ENCODE measurements at regions not wholly inside any gene's neighbourhood (a gene's known extent, or its start where the extent isn't known, plus 50 kb on each side); places are given as distances from the start of the nearest gene placed in this dataset.

DNA sequence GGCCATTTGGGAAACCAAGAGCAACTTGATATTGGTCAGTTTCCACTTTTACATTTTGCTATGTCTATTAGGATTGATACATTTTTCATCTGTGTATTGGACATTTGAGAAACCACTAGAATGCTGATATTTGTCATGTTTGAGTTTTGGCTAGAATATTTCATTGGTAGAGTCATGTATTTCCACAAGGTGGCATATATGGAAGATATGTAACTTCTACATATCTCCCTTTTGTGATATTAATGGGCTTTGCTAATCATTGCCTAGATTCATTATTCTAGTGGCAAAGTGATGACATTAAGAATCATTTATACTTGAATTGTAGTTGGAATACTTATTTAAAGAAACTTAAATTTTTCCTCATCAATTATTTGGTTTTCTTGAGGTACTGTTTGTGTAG lies 692.9 kb upstream of the EDIL3 start:
- in situ Hi-C loops (cut with MboI; ENCODE audit: low pct_unique_long_range_greater_than_20kb, low sequenced_read_pairs, unreplicated experiment), result no loop called here
- DNase-seq (ENCODE audit: low spot score), result no peak
- TF ChIP-seq, protein P1, sequence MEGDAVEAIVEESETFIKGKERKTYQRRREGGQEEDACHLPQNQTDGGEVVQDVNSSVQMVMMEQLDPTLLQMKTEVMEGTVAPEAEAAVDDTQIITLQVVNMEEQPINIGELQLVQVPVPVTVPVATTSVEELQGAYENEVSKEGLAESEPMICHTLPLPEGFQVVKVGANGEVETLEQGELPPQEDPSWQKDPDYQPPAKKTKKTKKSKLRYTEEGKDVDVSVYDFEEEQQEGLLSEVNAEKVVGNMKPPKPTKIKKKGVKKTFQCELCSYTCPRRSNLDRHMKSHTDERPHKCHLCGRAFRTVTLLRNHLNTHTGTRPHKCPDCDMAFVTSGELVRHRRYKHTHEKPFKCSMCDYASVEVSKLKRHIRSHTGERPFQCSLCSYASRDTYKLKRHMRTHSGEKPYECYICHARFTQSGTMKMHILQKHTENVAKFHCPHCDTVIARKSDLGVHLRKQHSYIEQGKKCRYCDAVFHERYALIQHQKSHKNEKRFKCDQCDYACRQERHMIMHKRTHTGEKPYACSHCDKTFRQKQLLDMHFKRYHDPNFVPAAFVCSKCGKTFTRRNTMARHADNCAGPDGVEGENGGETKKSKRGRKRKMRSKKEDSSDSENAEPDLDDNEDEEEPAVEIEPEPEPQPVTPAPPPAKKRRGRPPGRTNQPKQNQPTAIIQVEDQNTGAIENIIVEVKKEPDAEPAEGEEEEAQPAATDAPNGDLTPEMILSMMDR (IDR thresholded peaks at IDR 0.05; ENCODE audit: extremely low read depth, insufficient read depth, missing control alignments), result no peak

DNA sequence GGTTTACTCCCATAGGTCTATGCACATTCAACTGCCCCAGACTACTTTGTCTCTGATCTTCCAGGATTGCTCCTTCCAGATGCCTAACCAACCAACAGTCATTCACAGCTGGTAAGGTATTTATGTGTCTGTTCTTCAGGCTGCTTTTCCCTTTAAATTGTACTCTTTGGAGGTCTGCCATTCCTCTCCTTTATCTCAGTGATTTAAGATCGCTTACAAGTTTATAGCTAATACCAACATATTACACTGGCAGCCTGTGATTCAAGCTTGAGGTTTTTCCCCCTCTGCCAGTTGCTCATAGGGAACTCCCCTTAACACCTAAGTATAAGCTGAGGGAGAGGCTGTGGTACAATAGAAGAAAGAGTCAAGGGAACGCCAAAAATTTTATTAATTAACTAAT lies 711.7 kb upstream of the EDIL3 start:
- DNase-seq (ENCODE audit: low spot score), result no peak
- TF ChIP-seq, protein P1 (IDR thresholded peaks at IDR 0.05; ENCODE audit: extremely low read depth, insufficient read depth, missing control alignments), result no peak
- in situ Hi-C loops (cut with MboI; ENCODE audit: low pct_unique_long_range_greater_than_20kb, low sequenced_read_pairs, unreplicated experiment), result no loop called here

DNA sequence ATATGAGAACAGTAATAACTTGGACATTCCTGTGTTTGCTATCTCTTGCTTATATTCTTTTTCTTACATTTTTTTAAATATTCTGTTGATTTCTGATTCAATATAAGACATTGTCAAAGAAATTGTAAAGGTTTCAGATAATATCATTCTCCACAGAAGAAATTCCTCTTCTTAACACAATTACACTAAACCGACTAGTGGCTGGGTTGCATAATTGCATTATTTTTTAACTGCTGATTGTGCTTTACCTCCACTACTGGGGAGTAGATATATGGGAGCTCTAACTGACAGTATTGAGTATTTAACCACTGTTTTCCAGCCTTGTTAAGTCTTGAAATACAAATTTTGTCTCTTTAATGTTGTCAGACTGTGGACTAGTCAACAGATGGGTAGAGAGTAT lies 723.8 kb upstream of the EDIL3 start:
- in situ Hi-C loops (cut with MboI; ENCODE audit: low pct_unique_long_range_greater_than_20kb, low sequenced_read_pairs, unreplicated experiment), result no loop called here
- TF ChIP-seq, protein P1 (IDR thresholded peaks at IDR 0.05; ENCODE audit: extremely low read depth, insufficient read depth, missing control alignments), result no peak
- DNase-seq (ENCODE audit: low spot score), result no peak

DNA sequence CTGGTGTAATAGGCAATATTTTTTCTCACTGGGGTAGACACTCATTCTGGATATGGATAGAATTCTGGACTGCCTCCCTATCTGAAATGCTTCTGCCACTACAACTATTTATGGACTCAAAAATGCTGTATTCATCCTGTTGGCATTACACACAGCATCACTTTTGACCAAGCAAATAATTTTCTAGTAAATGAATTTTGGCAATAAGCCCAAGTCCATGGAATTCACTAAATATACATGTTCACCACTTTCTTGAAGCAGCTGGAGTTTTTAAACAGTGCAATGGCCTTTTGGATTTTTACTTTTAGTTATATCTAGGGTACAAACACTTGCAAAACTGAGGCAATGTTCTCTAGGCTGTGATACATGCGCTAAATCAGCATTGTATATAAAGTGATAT lies 724.9 kb upstream of the EDIL3 start:
- in situ Hi-C loops (cut with MboI; ENCODE audit: low pct_unique_long_range_greater_than_20kb, low sequenced_read_pairs, unreplicated experiment), result no loop called here
- TF ChIP-seq, protein P1 (IDR thresholded peaks at IDR 0.05; ENCODE audit: extremely low read depth, insufficient read depth, missing control alignments), result no peak
- DNase-seq (ENCODE audit: low spot score), result no peak

DNA sequence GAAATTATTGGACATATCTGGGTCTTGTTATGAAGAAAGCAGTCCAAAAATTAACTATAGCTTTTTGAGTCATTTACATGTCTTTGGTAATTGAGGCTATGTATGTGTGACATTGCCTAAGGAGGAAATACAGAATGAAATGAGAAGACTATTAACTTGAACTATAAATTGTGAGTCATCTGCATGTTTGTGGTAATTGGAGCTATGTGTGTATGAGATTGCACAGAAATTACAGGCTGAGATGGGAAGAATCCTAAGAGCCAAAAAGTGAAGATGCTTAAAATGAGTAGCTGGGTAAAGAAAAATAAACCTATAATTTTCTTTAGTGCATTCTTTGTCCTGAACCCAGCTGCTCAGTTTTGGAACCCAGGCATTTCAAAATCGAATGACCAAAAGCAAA lies 747.6 kb upstream of the EDIL3 start:
- in situ Hi-C loops (cut with MboI; ENCODE audit: low pct_unique_long_range_greater_than_20kb, low sequenced_read_pairs, unreplicated experiment), result no loop called here
- TF ChIP-seq, protein P1 (IDR thresholded peaks at IDR 0.05; ENCODE audit: extremely low read depth, insufficient read depth, missing control alignments), result no peak
- DNase-seq (ENCODE audit: low spot score), result no peak

DNA sequence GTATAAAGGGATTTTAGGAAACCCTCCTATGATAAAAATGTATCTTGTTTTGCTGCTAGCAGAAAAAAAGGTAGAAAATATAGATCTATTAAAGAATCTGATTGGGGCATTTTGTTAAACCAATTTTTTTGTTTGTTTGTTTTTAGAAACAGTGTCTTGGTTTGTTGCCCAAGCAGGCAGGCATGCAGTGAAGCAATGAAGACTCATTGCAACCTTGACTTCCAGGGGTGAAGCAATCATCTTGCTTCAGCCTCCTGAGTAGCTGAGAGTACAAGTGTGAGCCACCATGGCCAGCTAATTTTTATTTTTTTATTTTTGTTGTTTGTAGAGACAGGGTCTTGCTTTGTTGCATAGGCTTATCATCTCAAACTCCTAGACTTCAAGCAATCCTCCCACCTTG lies 755.8 kb upstream of the EDIL3 start:
- in situ Hi-C loops (cut with MboI; ENCODE audit: low pct_unique_long_range_greater_than_20kb, low sequenced_read_pairs, unreplicated experiment), result no loop called here
- DNase-seq (ENCODE audit: low spot score), result no peak
- TF ChIP-seq, protein P1 (IDR thresholded peaks at IDR 0.05; ENCODE audit: extremely low read depth, insufficient read depth, missing control alignments), result no peak

DNA sequence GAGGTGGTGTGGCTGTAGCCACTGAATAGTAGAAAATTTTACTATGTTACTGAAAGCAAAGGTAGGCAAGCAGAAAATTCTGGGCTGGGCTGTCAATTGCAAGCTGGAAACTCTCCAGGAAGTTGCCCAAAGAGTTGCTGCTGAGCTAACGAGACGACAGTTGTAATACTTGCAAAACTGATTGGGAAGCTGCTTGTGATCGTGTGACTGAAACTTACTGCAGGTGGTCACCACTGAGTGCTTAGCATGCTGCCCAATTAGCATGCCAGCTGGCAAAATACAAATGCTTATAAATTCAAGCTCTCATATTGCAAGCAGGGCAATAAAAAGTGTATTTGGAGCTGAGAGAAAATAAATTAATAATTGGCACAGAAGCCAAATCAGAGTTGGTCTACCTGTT lies 758.5 kb upstream of the EDIL3 start:
- TF ChIP-seq, protein P1 (IDR thresholded peaks at IDR 0.05; ENCODE audit: extremely low read depth, insufficient read depth, missing control alignments), result no peak
- in situ Hi-C loops (cut with MboI; ENCODE audit: low pct_unique_long_range_greater_than_20kb, low sequenced_read_pairs, unreplicated experiment), result no loop called here
- DNase-seq (ENCODE audit: low spot score), result no peak
